Fibroblast of lung (primary cell): ENCODE measurements at regions not wholly inside any gene's neighbourhood (a gene's known extent, or its start where the extent isn't known, plus 50 kb on each side); places are given as distances from the start of the nearest gene placed in this dataset.

Experiments used
- CTCF ChIP-seq, 2 donors: IDR thresholded peaks in 1 of 2; conservative IDR thresholded peaks in 1 of 2; 1 replicate in 1 of 2; 2 replicates in 1 of 2; pipeline ENCODE4 v1.5.1; 2011 to 2012; ENCODE audit warnings: low read length in 2 of 2, control low read depth in 1 of 2, inconsistent platforms in 1 of 2, low read depth in 1 of 2, mild to moderate bottlenecking in 1 of 2
- EZH2 ChIP-seq: IDR thresholded peaks from 2 replicates; pipeline ENCODE4 v1.5.1; 2012; ENCODE audit warnings: low read length, control low read depth, mild to moderate bottlenecking; ENCODE audit errors: missing control alignments

GRCh38 chr5:161034451-161034850 is 182.4 kb upstream of the ATP10B start:
- no peak for TF ChIP-seq CTCF (conservative IDR thresholded peaks at IDR 0.05 in 1 of 2, IDR thresholded peaks at IDR 0.05 in 1 of 2; ENCODE audit: low read depth in 1 of 2, low read length in 2 of 2)
- TF ChIP-seq EZH2: no peak
